ENCODE measurements at regions not wholly inside any gene's neighbourhood (a gene's known extent, or its start where the extent isn't known, plus 50 kb on each side); places are given as distances from the start of the nearest gene placed in this dataset.

DNA sequence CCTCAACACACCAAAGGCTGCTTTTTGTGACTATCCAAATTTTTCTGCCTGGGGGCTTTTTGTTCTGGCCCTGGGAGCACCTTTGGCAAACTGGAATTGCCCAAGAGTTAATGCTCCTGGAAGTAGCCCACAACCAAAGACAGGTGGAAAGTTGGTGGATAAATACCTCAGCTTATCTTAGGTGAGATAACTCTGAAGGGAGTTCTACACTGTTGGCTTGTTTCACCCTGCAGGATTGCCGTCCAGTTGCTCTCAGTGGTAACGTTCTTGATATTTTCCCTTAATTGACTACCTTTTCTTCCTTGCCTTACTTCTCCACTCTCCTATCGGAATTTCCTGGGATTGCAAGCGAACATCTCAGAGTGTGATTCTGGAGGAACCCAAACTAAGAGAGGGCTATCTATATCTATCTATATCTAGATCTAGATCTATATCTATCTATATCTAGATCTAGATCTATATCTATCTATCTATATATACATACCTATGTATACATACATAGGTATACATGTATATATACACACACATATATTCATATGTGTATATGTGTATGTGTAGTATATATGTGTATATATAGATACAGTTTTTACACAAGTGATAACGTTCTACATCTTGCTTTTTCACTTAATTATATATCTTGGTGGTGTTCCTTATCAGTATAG lies 82.6 kb upstream of the DHX15 start:
- DNase-seq (ENCODE audit: low spot score): no peak

DNA sequence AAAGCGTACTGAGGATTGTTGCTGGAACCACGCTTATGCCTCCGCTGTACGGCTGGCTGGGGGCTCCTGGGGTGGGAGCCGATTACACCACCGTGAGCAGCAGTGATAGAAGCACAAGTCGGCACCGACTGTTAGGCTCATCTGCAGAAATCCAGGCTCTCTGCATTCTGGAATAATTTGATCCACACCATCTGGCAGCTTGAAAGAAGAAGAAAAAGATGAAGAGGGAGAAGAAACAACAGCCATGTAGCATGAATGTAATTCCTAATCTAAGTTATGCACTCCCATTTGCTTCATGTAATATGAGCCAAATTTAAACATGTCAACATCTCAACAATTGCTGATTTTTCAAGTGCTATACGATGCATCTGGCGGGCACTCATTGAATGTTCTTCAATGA lies 84.6 kb upstream of the DHX15 start:
- no peak for DNase-seq (ENCODE audit: low spot score)

DNA sequence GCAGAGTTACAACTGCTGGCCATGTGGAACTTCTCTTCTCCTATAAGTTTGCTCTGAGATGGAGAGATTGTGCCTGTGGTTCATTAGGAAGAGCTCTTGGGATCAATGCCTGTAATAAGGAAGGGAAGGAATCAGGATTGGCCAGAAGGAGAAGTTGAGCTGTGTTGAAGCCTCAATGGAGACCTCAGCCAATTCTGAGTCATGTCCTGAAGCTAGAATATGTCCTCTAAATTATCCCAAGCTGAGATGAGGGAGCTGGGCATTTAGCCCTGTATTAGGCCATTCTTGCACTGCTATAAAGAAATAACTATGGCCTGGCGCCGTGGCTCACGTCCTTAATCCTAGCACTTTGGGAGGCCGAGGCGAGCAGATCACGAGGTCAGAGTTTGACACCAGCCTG lies 85.4 kb upstream of the DHX15 start:
- no peak for DNase-seq (ENCODE audit: low spot score)

DNA sequence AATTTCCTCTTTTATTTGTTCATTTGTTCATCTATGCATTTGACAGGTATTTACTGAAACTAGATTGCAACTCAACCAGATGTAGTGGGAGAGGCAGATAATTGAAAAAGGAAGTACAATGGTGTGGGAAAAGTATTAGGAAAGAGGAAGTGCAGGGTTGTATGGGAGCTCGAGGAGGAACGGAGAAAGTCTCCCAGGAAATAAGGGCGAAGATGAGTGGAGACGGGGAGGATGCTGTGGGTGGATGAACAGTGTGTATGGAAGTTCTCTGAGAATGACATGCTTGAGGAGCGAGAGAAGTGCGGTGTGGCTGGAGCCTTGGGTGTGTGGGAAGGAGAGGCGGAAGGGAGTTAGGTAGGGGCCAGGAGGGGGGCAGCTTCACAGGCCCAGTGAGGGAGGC lies 87.5 kb upstream of the DHX15 start:
- no peak for DNase-seq (ENCODE audit: low spot score)

DNA sequence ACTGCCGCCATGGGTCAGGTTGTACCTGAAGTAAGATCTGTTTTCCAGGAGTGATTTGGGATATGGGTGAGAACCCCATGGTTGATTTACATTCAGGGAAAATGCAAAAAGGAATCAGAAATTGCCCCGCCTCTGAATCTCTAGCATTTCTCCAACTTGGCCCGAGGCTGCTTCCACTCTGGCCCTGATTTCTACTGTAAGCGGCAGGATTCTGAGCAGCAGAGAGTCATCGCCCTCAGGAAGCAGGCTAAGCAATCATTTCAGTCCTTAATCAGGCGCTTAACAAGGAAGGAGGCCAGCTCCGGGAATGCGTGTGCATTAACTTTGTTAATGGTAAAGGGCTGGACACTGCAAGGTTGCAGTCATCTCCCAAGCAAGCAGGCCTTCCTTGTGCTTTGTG lies 88.5 kb upstream of the DHX15 start:
- DNase-seq (ENCODE audit: low spot score): no peak

DNA sequence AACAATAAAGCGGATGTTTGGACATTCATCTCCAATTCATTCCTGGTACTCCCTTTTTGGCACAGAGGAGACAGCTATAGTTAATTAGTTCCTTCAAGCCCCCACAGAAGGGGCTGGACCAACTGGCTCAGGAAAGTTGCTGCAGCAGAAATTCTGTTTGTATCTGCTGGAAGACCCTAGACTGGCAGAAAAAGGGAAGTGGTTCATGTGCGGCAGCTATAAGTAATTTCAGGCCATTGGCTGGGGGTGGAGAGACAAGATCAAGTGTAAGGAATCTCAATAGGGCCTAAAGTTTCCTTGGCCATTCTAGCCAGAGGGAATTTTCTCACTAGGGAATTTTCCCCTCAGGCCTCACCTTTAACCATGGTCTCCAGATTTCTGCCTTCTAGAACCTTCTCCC lies 89.9 kb upstream of the DHX15 start:
- no peak for DNase-seq (ENCODE audit: low spot score)

DNA sequence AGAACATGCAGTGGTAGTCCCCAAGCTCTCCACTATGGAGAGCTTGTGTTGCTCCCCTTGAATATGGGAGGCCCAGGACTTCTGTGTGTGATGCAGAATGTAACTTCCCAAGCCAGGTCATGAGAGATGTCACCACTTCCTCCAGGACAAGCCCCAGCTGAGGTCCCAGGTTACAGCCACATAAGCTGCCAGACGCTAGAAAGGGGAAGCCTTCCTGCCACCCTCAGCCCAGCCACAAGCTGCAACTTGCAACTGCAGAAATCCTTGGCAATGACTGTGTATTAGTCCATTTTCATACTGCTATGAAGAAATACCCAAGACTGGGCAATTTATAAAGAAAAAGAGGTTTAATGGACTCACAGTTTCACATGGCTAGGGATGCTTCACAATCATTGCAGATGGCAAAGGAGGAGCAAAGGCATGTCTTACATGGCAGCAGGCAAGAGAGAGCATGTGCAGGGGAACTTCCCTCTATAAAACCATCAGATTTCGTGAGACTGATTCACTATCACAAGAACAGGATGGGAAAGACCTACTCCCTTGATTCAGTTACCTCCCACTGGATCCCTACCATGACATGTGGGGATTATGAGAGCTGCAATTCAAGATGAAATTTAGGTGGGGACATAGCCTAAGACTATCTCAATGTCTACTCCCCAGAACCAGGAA lies 91.5 kb upstream of the DHX15 start:
- no peak for DNase-seq (ENCODE audit: low spot score)

DNA sequence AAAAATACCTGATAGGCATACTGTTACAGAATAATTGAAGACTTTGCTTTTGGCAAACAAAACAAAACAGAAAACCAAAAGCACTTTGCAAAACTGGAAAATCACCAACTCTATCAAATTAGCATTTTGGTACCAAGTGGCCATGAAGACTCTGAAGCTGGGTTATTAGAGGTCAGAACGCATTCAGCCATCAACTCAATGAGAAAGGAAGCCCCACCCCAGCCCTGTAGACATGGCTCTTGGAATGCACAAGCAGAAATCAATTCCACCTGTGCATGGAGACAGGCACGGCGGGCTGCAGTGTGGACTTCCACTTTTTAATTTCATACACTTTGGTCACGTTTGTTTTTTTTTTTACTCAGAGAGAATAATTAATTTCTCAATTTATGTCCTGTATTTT lies 93.6 kb upstream of the DHX15 start:
- DNase-seq (ENCODE audit: low spot score): no peak

DNA sequence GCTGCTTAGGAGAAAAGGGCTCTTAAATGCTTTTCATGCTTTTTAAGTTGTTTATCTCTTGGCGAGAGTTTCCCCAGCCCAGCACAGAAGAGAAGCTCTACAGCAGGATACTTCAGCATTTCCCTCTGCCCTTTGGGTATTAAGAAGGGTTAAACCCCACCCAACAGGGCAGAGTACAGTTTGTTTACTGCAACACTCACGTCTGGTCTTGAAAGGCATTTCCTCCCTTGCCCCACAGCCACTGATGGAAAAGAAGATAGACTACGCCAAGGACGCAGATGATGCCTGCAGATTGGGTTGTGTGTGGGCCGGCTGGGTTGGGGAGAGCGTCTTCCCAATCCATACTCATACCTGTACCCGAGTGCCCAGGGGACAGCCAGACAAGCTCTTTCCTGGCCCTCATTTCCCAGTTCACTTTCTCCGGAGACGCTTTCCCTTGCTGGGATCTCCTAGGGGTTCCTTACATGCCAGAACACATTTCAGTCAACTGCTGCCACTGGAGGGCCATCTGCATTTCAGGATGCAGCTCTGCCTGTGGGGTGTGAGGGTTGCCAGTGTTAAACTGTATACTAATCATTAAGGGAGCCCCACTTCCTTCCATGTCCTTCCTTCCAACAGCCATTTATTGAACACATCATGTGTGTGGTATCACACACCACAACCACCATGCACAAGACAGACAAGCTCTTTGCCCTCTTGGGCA lies 96.5 kb upstream of the DHX15 start:
- DNase-seq (ENCODE audit: low spot score): no peak

DNA sequence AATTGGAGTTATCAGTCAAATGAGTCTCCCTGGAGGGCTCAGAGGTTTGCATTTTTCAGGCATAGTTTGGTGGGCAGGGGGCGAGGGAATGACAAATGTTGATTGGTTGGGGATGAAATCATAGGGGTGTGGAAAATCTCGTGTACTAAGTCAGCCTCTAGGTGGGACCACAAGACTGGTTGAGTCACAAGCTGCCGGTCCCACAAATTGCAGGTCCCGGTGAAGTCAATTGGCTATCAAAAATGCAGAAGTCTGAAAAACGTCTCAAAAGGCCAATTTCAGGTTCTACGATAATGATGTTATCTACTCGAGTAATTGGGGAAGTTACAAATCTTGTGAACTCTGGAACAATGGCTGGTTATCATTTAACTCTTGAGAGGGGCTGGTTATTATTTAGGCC lies 98.8 kb upstream of the DHX15 start:
- DNase-seq (ENCODE audit: low spot score): no peak

DNA sequence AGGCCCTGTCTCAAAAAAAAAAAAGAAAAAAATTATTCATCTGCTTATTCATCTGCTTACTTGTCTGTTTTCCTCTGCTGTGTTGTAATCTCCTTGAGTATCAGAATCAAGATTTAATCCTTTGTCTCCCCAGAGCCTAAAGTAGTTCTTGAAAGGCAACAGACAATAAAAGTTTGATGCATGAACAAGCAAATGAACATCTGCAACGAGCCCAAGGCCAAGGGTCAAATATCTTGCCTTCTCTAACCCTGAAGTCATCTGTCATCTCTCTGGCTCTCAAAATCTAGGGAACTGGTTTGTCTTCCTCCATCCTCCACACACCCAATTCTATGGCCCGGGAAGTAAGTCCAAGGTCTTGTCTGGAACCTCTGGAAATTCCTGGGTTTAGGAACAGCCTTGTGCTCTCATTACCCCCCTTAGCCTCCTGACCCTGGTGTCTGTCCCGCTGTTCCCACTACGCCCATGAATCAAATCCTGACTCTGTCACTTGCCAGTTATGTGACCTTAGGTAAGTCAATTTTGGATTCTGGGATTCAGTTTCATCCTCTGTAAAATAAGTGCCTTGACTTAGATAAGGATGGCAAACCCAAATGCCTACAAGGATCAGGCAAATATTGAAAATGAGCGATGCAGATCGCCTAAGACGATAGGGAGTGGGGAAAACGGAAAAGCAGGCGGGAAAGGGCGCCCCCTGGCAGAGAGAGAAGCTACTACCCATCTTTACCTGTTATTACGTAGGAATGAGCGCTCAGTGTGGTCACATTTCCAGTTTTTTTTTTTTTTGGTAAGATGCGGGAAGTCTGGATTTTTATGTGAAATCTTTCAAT lies 102.7 kb upstream of the DHX15 start:
- no peak for DNase-seq (ENCODE audit: low spot score)

DNA sequence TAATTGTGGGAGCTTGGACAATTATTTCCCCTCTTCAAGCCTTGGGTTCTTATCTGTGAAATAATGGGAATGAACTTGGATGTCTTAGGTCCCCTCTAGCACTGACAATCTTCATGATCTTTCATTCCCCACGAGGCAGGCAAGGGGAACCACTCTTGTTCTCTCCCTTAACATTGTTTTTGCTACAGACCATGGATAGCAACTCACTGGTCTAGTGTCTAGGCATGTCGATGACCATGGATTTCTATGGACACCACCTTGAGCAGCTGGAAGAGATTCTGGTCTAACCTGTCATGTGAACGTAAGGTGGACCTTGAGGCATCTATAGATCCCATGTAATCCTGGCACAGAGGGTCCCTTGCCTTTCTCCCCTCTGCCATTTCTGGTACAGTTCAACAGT lies 104.1 kb upstream of the DHX15 start:
- DNase-seq (ENCODE audit: low spot score): no peak

DNA sequence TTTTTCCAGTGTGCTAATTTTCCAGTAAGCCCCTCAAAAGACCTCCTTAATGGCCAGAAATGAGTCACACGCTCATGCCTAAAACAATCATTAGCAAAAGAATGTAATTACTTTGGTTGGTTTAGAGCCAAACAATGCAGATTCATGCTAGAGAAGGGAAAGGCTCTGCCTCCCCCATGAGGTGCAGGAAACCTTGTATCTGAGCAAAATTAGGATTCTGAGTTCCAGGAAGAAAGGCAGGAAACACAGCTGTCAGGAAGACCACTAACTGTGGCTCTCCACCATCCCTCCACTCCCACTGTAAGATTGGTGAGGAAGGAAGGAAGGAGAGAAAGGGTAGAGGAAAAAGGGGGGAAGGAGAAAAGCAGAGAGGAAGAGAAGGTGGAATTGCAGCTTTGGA lies 104.9 kb upstream of the DHX15 start:
- no peak for DNase-seq (ENCODE audit: low spot score)

DNA sequence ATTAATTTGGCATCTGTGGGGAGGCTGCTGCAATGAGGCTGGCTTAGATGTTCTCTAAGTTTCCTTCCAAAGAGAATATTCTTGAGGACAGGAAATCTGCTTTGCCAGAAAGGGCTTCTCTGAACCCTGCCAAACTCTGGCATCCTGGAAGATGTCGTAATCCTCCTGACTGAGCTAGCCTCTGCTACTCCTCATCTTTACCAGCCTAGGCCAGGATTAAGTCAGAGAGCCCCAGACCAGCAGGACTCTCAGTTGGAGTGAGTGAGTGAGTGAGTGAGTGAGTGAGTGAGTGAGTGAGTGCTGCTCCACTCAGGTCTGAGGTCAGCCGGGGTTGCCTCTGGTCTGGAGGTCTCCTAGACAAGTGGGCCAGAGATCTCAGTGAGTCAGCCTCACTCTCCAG lies 104.9 kb upstream of the SOD3 start:
- DNase-seq (ENCODE audit: low spot score): no peak

DNA sequence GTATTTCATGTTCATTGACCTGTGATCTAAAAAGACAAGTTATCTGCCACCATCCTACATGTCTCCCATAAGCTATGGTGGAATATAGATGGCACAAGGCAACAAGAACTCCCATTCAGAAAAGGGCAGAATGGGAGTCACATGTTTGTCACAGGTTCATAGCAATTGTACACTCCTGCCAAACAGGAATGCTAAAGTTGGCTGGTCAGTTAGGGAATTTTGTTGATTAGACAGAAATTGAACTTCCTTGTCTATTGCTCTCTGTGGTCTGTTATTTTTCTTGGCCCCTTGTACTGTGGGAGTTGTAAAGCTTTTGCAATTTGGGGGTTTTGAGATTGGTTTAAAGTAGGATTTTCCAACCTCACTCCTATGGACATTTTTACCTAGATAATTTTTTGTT lies 101.7 kb upstream of the SOD3 start:
- DNase-seq (ENCODE audit: low spot score): no peak

DNA sequence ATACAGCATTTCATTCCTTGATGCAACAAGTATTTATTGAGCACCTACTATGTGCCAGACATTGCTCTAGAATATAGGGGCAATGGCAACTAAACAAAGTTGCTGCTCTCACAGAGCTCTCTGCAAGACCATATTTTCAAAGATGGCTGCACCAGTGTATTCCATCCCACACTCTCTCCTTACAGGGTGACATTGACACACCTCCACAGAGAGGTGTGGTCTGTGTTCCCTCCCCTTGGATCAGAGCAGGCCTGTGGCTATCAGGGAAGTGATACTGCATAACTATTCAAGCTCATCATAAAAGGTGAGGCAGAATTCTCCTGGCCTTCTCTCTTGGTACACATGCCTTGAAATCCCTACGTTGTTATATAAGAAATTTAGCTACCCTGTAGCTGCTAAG lies 95.3 kb upstream of the SOD3 start:
- DNase-seq (ENCODE audit: low spot score): no peak

DNA sequence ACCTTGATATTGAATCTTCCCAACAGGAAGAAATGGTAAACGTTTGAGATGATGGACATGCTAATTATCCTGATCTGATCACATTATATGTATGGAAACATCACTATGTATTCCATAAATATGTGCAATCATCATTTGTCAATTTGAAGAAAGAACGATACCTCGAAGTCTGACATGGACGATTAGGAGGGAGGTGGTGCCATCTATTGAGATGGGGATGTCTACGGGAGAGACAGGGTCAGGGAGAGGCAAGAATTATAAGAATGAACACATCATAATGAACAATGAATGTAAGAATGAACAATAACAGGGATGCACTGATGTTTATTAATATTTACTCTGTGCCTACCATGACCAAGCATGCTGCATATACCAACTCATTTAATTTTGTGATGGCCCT lies 93.7 kb upstream of the SOD3 start:
- no peak for DNase-seq (ENCODE audit: low spot score)

DNA sequence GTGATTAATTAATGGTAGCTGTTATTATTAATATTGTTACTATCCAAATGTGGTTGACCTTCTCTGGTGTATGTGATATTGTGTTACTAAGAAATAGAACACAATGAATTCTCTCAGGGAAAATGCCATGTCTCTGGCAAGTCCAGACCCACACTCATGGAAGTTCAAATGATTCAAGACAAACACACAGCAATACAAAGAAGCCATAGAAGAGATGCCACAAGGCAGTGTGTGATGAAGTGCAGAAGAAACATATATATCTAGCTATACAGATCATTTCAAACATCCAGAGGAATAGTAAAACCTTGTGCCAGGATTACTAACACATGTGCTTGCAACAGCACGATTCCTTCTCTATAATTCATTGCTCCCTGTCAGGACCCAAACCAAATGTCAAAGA lies 93.1 kb upstream of the SOD3 start:
- DNase-seq (ENCODE audit: low spot score): no peak

DNA sequence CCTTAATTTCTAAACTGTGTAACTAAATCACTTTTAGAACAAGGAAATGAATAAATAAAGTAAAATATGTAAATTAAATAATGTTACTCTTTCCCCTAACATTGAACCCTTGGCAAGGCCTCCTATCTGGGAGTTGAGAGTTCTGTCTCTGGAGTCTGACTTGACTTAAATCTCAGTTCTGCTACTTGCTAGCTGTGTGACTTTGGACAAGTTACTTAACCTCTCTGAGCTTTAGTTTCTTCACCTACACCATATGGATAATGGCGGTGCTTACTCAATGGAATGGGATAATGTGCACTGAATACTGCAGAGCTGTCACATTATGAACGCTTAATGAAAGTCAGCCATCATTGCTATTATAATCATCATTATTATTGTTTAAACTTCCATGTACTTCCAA lies 92.1 kb upstream of the SOD3 start:
- DNase-seq (ENCODE audit: low spot score): no peak

DNA sequence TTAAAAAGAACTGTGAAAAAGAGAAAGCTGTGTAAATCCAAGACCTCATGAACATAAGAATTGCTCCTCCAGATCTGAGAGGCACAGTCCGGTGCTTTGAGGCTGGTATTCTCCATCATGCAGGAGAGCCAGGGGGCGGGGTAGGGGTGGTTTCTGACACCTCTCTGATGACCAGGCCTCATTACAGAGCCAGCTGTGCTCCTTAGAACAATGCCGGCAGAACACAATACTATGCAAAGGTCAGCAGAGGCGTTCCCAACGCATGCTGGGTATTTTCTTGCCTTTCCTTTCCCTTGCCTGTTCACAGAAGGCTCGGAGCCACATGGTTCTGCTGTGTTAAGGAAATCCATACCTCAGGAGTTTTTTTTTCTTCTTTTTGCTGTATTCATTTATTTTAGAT lies 91.2 kb upstream of the SOD3 start:
- no peak for DNase-seq (ENCODE audit: low spot score)

DNA sequence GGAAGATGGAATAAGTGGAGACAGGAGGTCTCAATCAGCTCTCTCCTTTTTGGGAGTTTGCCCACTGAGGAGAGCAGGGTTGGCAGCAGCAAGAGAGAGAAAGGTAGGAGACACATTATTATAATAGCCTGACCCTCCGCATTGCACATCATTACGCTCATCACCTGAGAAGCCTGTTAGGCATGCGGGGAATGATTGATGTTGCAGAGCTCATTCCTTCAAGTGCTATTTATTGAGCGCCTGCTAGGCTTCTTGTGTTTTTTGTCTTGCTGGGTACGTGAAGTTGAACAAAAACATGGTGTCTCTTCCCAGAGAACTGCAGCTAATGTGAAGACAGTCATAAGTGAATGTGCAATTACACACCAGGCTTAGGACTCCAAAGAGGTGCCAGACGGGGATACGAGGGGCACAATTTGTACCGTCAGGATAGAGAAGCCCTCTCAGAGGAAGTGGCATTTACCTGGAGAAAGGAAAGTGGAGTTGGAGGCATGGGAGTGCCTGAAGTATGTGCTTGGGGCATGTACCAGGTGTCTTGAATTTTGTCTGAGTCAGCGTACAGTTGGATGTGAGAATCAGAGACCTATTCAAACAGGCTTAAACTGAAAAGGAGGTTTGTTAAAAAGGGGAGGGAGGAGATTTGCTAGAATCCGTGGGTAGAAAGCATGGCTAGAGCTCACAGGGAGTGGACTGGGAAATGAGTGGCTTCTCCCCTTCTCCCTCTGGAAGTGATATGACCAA lies 90.2 kb upstream of the SOD3 start:
- no peak for DNase-seq (ENCODE audit: low spot score)

All from mesenteric fat pad (tissue), 1 donor.